Suppressor macrophage (primary cell): ENCODE measurements at regions not wholly inside any gene's neighbourhood (a gene's known extent, or its start where the extent isn't known, plus 50 kb on each side); places are given as distances from the start of the nearest gene placed in this dataset.

Experiments
- DNase-seq, 4 experiments: peaks; one replicate each; pipeline ENCODE4 v3.0.0-alpha.2; 2020 to 2022

DNA sequence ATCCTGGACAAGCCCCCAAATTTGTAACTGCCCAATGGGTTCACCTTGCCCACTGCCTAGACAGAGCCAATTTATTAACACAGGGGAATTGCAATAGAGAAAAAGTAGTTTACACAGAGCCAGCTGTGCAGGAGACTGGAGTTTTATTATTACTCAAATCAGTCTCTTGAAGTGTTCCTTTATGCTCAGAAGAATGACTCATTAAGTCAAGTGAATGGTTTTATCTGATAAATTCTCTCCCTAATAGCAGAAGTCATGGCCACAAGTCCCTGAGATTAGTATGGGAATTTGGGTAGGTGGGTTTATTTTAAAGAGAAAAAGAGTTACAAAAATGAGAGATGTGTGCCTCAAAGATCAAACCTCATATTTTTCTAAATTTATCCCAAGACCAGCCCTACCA is 122.8 kb upstream of the NUDT4 start:
- no peak for DNase-seq

DNA sequence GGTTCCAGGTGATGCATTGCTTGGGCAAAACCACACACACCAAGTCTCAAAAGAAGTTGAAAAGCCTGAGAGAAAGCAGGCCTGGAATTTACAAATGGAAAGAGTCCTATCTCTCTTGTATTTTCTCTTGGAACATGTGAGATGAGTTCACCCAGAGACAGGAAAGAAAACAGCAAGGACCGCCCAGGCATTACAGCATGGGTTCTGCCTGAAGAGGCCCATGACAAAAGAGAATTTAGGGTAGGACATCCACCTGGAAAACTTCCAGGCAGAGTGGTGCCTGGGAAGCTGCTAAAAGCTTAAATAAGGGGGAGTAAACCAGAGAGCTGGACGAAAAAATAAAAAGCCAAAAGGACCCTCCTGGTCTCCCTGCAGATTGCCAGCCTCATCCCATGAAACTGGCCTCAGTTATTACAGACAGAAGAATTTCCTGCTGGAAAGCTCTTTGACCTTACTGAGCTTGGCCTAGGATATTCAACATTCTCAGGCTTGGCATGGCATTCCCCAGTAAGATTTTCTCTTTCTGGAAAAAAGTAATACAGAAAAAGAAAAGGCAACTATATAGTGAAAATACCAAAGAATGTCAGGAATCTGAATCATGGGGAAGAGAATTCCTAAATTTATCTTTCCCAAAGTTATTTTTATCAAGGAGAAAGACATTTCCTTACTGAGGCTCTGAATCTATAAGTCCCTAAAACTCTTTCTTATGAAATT is 121.3 kb upstream of the NUDT4 start:
- no peak for DNase-seq

DNA sequence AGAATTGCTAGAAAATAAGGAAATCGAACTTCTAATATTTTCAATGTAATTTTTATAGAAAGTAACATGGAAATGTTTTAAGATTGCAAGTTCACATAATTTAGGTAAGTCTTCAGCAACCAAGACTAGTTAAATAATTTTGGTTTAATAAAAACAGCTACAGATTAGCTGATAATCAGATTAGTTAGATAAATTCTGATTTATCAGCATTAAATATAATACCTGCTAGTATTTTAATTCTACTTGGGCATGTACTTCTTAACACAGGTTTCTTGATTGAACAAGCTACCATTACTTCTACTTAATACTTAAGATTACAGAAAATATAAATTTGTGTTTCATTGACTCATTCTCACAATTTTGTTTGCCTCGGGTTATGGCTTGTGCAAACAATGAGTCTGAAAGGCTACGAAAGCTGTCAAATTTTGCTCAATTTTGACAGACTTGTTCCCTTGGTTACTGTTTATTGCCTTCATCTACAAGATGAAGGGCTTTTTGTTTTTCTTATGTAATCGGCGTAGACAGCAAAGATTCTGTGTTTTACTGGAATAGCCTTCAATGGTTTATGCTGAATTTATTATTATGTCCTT is 116.1 kb upstream of the NUDT4 start:
- no peak for DNase-seq

DNA sequence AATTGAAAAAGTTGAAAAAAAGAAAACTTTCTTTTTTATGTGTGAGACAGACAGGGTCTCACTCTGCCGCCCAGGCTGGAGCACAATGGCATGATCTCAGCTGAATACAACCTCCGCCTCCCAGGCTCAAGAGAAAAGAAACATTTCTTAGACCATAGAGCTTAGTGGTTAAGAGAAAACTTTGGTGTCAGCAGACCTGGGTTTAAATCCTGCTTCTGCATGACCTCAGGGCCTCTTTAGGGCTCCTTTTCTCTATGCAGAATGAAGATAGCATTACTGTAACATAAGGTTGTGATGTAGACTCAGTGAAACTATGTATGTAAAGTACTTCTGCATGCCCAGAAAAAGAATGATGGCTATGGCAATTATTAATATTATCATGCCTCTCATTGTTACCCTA is 104.7 kb upstream of the NUDT4 start:
- no peak for DNase-seq

GRCh38 chr12:93273834-93274564 is 103.7 kb upstream of the NUDT4 start:
- DNase-seq = no peak

GRCh38 chr12:93274937-93275336 is 102.8 kb upstream of the NUDT4 start:
- no peak for DNase-seq

DNA sequence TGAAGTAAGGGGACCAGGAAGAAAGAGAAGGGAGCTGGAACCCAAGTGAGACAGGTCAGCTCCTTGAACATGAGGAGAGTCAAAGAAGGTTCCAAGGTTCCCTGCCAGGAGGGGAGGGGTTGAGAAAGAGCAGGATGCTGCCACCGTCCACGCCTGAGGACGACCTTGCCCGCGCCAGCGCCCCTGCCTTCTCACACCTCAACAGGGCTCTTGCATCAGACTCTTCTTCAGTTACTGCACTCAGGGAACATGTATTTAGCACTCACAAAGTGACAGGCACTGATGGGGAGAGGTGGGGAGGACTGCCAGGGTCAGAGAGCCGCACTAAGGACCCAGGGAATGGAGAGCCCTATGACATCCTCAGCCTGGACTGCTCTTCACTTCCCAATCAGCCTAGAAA is 102.1 kb upstream of the NUDT4 start:
- no peak for DNase-seq

DNA sequence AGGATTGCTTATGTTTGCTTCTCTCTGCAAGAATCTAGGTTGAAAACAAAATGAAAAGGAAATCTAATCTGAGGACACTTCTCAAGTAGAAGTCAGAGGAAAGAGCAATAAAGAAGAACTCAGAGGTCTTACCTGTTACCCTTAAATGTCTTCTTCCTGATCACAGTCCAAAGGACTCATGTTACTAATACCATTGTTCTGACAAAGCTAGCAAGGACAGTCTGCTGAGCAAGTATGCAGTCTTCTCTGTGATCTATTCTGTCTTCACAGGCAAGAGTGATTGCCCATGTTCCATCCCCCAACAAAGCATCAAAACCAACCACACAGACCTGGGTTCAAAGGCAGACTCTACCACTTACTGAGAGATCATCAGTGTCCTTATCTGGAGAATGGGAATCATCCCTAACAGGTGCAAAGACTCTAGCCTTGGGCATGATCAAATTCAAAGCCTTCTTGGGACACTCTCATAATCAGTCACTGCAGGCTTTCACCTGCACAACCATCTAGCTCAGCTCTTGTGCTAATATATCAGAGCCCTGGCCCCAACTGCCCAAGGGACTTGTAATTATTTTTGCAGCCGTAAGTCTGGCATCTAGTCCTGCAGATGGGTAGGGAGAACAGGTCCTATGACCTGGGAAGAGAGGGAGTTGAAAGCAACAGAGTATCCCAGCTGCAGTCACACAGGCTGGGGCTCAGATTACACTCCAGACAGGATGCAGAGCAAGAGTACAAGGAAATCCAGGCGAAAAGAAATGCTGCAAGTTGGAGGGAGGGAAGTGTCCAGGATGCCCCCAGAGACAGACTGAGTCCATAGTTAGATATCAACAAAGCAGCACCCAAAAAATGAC is 97.9 kb upstream of the NUDT4 start:
- DNase-seq = no peak

DNA sequence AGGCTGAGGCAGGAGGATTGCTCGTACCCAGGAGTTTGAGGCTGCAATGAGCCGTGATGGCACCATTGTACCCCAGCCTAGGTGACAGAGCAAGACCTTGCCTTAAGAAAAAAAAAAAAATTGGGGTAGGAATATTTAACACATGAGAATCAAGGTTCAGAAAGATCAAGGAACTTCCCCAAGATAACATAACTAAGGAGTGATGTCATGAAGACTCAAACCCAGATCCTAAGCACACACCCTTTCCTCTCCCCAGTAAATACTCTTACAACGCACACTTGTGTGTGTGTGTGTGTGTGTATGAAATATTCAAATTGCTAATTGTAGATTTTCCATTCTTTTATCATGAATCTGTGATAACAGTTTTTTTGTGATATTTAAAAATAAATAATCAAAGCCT is 90.6 kb upstream of the NUDT4 start:
- DNase-seq = no peak

- DNase-seq = no peak
These were observed 89.1 kb upstream of the NUDT4 start for GRCh38 chr12:93288626-93289025.

GRCh38 chr12:93290391-93290790 is 87.3 kb upstream of the NUDT4 start:
- no peak for DNase-seq

DNA sequence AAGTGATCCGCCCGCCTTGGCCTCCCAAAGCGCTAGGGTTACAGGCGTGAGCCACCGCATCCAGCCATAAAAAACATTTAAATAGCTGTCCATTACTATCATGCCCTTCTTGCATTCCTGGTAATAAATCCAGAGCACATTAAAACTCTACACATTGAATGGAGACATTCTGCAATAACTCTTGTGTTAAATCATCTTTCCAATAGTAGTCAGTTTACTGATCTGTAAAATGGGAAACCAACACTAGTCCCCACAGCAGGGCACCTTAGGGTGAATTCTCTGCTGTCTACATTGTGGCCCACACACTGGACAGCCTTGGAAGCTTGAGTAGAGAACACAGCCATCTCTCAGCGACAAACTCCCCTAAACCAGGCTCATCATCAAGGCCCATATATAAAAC is 85.5 kb upstream of the NUDT4 start:
- no peak for DNase-seq

DNA sequence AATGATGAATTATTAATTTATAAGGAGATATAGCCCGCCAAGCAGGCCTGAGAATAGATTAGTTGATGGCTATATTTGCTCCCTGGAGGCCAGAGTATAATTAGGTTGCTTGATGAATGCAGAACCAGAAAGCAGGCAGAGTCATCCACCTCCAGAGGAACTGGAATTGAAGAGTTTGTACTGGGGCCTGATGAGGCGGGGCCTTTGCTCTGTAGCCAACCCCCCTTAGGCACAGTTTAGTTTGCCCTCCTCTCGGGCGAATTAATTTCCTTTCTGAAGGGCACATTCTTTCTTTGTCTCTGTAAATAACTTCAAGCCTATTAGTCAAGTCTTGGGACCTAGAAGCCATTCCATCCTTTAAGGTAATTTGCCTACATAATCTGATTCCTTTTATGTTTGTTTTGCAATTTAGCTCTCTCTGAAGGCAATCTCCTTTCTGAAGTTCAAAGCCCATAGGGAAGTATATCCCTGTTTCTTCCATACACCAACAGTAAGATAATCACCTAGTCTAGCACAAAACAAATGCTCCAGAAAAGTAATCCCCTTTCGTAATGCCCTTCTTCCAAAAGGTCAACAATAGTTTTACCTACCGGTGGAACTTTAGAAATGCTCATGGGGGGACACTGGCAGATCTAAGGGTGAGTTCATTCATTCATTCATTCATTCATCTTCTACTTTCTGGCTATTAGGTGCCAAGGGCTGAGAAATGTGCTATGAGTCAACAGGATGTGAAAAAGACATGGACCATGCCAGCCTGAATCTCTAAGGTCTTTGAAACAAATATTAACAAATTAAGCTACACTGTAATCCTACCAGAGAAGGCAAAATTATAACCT is 84.8 kb upstream of the NUDT4 start:
- DNase-seq = no peak

- no peak for DNase-seq
These were observed 80.7 kb upstream of the NUDT4 start for GRCh38 chr12:93297032-93297431.

- DNase-seq = no peak
These were observed 80.2 kb upstream of the NUDT4 start for GRCh38 chr12:93297536-93297935.

DNA sequence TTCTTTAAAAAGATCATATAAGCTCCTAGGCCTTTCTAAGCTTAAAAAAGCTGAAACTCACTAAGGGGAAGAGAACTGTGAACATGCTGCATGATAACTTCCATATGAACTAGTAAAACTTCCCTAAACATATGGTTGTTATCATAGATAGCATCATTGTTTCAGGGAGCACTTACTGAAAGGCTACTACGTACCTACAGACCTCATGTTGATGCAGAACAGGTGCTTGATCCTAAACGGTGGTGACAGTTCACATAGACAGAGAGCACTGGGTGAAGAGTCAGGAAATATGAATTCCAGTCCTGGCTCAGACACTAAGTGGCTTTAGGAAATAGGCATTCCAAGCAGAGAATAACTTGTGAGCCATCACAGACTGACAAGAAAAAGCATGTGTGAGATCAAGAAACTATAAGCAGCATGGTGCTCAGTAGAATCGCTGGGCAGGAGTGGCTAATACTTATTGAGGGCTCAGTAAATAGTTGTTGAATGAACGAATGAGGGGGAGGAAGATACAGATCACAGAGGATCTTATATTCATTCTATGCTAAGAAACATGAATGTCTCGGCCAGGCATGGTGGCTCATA is 78.4 kb upstream of the NUDT4 start:
- peak in 1 of 4 experiments; percentile 13 for DNase-seq

DNA sequence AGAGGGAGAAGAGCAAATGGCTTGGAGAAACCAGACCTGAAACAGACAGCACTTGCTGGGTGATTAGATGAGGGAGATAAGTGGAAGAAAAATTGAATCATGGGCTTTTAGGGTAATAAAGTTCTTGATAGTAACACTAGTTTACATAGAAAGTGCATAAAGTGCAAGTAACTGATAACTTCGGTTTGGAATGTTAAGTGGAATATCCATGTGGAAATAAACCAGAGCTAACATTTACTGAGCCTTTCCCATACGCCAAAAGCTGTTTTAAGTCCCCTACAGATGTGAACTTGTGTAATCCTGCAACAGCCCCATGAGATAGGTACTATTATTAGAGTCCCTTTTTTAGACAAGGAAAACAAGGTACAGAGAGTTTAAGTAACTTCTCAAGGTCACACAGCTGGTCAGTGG is 77.1 kb upstream of the NUDT4 start:
- no peak for DNase-seq

DNA sequence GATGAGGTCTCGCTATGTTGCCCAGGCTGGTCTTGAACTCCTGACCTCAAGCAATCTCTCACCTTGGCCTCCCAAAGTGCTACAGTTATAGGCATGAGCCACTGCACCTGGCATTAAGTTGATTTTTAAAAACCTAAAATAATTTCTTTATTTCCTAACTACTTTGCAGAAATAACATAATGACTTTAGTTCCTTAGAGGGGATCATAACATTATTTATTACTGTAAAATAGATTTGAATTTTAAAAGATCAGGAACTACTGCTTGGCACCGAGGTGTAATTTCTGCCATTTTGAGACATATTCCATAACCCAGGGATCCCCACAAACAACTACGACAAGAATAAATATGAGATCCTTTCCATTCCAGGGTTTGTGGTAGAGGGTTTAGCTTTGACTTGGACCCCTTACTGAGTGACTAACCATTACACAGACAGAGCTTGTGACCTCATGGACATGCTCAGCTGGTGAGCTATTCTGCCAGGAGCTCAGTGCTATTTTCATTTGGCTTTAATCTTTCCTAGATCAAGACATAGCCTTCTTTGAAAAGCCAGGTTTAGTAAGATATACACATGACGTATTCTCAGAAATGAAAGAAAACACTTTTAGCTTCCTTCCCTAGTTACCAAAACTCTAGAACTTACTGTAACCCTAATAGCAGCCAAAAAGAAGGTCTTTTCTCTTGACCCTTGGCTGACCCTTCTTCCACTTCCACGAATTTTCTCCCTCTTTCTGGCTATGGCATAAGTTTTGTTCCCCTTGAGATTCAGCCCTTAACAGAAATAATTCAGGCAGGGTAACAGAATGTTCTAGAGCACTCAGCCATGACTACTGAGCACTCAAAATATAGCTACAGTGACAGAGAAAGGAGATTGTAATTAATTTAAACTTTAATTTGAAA is 75.1 kb upstream of the NUDT4 start:
- DNase-seq = peak in 1 of 4 experiments; percentile 1

- DNase-seq = no peak
These were observed 71.1 kb upstream of the NUDT4 start for GRCh38 chr12:93306636-93307035.

- DNase-seq = no peak
These were observed 69.4 kb upstream of the NUDT4 start for GRCh38 chr12:93308281-93308680.

- no peak for DNase-seq
These were observed 65.9 kb upstream of the NUDT4 start for GRCh38 chr12:93311827-93312226.
